ENCODE measurements at regions not wholly inside any gene's neighbourhood (a gene's known extent, or its start where the extent isn't known, plus 50 kb on each side); places are given as distances from the start of the nearest gene placed in this dataset.

GRCh38 chr1:208772891-208773290 is 528.7 kb upstream of the PLXNA2 start:
- TF ChIP-seq, protein P1, sequence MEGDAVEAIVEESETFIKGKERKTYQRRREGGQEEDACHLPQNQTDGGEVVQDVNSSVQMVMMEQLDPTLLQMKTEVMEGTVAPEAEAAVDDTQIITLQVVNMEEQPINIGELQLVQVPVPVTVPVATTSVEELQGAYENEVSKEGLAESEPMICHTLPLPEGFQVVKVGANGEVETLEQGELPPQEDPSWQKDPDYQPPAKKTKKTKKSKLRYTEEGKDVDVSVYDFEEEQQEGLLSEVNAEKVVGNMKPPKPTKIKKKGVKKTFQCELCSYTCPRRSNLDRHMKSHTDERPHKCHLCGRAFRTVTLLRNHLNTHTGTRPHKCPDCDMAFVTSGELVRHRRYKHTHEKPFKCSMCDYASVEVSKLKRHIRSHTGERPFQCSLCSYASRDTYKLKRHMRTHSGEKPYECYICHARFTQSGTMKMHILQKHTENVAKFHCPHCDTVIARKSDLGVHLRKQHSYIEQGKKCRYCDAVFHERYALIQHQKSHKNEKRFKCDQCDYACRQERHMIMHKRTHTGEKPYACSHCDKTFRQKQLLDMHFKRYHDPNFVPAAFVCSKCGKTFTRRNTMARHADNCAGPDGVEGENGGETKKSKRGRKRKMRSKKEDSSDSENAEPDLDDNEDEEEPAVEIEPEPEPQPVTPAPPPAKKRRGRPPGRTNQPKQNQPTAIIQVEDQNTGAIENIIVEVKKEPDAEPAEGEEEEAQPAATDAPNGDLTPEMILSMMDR (IDR thresholded peaks at IDR 0.05): no peak
- intact Hi-C loops (cut with DNase I): no loop called here
- ATAC-seq (no peak), DNase-seq (no peak)
- Histone ChIP-seq H3K36me3 (no peaks in the 10 kb centered on the region), H3K9me3 (no peaks in the 10 kb centered on the region), H3K27me3 (no peaks in the 10 kb centered on the region), H3K27ac (no peak overlapping the region), H3K4me3 (no peak overlapping the region), H3K4me1 (no peaks in the 10 kb centered on the region)

DNA sequence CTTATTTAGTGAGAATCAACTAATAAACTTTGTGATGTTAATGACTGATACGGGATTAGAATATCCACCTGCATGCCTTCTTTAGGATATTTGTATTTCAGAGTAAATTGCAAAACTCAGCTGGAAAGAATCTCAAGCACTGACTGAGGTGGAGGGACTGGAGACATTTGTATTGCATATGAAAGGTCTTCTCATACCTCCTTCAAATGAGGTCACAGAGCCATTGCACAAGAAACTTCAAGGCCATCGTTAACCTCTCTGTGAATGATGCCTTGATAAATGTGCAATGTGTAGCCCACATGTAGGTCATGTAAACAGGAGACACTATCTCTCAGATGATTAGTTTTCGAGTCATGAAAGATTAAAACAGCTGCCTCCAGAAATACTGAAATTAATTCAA is 531.7 kb upstream of the PLXNA2 start:
- H3K4me1 ChIP-seq: no peaks in the 10 kb centered on the region
- H3K27ac ChIP-seq: no peak overlapping the region
- DNase-seq: no peak
- no peaks in the 10 kb centered on the region for H3K27me3 ChIP-seq
- TF ChIP-seq, protein P1 (IDR thresholded peaks at IDR 0.05): no peak
- H3K4me3 ChIP-seq: no peak overlapping the region
- no peaks in the 10 kb centered on the region for H3K36me3 ChIP-seq
- H3K9me3 ChIP-seq: no peaks in the 10 kb centered on the region
- peak; percentile 60 for ATAC-seq
- intact Hi-C loops (cut with DNase I): no loop called here

DNA sequence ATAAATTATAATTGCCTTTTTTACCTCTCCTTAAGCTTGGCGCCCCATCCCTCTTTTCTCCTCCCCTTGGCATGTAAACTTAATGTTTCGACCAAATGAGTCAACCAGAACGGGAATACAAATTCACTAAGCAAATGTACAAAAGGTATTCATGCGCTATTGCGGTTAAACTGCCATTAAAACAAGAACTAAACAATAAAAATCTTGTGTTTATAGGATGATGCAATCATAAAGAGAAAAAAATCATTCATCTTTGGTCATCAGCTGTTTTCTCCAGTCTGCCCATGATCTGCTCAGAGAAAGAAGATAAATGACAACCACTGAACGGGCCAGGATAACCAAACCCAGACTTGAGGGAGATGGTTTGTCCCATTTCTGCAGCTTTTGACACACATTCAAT is 534.2 kb upstream of the PLXNA2 start:
- no peaks in the 10 kb centered on the region for H3K27me3 ChIP-seq
- H3K4me3 ChIP-seq: no peak overlapping the region
- H3K36me3 ChIP-seq: no peaks in the 10 kb centered on the region
- TF ChIP-seq, protein P1 (IDR thresholded peaks at IDR 0.05): no peak
- DNase-seq (no peak), ATAC-seq (no peak)
- no peak overlapping the region for H3K27ac ChIP-seq
- H3K9me3 ChIP-seq: no peaks in the 10 kb centered on the region
- intact Hi-C loops (cut with DNase I): no loop called here
- no peaks in the 10 kb centered on the region for H3K4me1 ChIP-seq

DNA sequence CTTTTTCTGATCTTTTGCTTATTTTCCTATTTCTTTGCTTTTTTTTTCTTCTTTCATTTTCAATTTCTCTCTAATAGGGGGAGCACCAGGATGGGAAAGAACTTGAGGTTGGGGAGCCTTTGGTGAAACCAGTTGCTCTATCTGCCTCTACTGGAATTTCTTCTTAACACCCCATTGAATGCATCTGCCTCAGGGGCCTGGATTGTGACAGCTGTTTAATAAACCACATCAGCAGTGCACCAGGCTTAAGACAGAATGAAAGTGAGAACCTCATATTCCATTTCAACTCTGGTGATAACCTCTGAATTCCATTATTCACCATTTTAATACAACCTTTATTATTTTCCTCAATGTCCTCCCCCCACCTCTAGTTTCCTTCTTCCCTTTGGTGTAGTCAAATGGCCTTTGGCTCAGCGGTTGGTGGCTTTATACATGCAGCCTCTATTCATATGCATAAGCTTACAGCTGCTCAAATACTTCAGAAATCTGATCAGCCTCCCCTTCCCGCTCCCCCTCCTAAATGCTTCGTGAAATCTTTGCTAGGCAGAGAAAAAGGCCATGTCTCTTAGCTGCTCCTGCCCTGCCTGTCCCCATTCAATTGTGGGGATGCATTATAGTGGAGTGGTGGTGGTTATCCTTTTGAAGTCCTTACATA is 537.3 kb upstream of the PLXNA2 start:
- no peaks in the 10 kb centered on the region for H3K36me3 ChIP-seq
- intact Hi-C loops (cut with DNase I): no loop called here
- H3K27ac ChIP-seq: no peak overlapping the region
- H3K9me3 ChIP-seq: no peaks in the 10 kb centered on the region
- DNase-seq: peak in 1 of 4 donors; percentile 5
- H3K4me3 ChIP-seq: no peak overlapping the region
- no peaks in the 10 kb centered on the region for H3K4me1 ChIP-seq
- ATAC-seq: no peak
- H3K27me3 ChIP-seq: no peaks in the 10 kb centered on the region
- TF ChIP-seq, protein P1 (IDR thresholded peaks at IDR 0.05): no peak

DNA sequence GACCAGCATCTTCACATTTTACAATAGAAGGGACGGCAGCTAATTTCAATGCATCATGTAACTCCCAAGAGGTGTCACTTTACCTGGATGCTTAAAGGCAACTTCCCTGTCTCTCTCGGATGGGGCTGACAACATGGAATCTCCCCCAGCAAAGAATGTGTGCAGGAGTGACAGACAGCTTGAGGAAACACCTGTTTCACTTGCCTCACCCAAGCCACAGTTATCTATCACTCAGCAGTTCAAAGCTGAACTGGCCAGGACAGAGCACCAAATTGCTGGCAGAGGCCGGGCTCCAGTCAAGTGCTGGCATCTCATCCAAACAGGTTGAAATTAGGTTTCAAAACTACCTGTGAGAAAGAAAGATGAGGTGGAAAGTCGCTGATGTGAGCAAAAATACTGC is 538.0 kb upstream of the PLXNA2 start:
- H3K4me1 ChIP-seq: no peaks in the 10 kb centered on the region
- ATAC-seq (no peak), DNase-seq (no peak)
- H3K36me3 ChIP-seq: no peaks in the 10 kb centered on the region
- TF ChIP-seq, protein P1 (IDR thresholded peaks at IDR 0.05): no peak
- no peaks in the 10 kb centered on the region for H3K9me3 ChIP-seq
- no peaks in the 10 kb centered on the region for H3K27me3 ChIP-seq
- H3K27ac ChIP-seq: no peak overlapping the region
- intact Hi-C loops (cut with DNase I): no loop called here
- no peak overlapping the region for H3K4me3 ChIP-seq

Measured in left lung (tissue), 4 donors.